HG03135 (cell line): ENCODE measurements at regions not wholly inside any gene's neighbourhood (a gene's known extent, or its start where the extent isn't known, plus 50 kb on each side); places are given as distances from the start of the nearest gene placed in this dataset.
A peak's percentile ranks its signal among the peaks of the same experiment; 100 is the strongest.
"Not testable (repeated sequence)": the region's sequence is repeated elsewhere in the genome, so short reads cannot be mapped to it uniquely, and the experiment has no call there.

Experiments
- ATAC-seq: cut with Tn5 transposase; IDR thresholded peaks from one replicate; pipeline ENCODE4 v1.9.1; 2021; ENCODE audit warnings: mild to moderate bottlenecking, moderate library complexity; ENCODE audit not compliant: unreplicated experiment

- no peak for ATAC-seq
Observed at GRCh38 chr20:28562510-28562898, 2695.0 kb upstream of the DEFB115 start.

GRCh38 chr20:28562899-28563521 lies 2694.5 kb upstream of the DEFB115 start:
- ATAC-seq, result not testable (repeated sequence)

GRCh38 chr20:28564024-28564423 lies 2693.4 kb upstream of the DEFB115 start:
- ATAC-seq, result not testable (repeated sequence)

GRCh38 chr20:28564688-28565463 lies 2692.6 kb upstream of the DEFB115 start:
- not testable (repeated sequence) for ATAC-seq

- not testable (repeated sequence) for ATAC-seq
Observed at GRCh38 chr20:28575991-28576390, 2681.5 kb upstream of the DEFB115 start.

GRCh38 chr20:28591680-28592079 lies 2665.8 kb upstream of the DEFB115 start:
- ATAC-seq, result not testable (repeated sequence)

- not testable (repeated sequence) for ATAC-seq
Observed at GRCh38 chr20:28593383-28593782, 2664.1 kb upstream of the DEFB115 start.

- ATAC-seq, result not testable (repeated sequence)
Observed at GRCh38 chr20:28594476-28594875, 2663.0 kb upstream of the DEFB115 start.

GRCh38 chr20:28602006-28602402 lies 2655.5 kb upstream of the DEFB115 start:
- not testable (repeated sequence) for ATAC-seq

GRCh38 chr20:28602403-28603217 lies 2654.9 kb upstream of the DEFB115 start:
- peak; percentile 100 for ATAC-seq

GRCh38 chr20:28603218-28603577 lies 2654.3 kb upstream of the DEFB115 start:
- not testable (repeated sequence) for ATAC-seq

- ATAC-seq, result no peak
Observed at GRCh38 chr20:28616354-28616753, 2641.1 kb upstream of the DEFB115 start.

GRCh38 chr20:28619956-28620651 lies 2637.4 kb upstream of the DEFB115 start:
- ATAC-seq, result not testable (repeated sequence)

GRCh38 chr20:28625112-28625511 lies 2632.4 kb upstream of the DEFB115 start:
- not testable (repeated sequence) for ATAC-seq

GRCh38 chr20:28640831-28641230 lies 2616.6 kb upstream of the DEFB115 start:
- not testable (repeated sequence) for ATAC-seq
